Suprapubic skin (tissue), 4 donors: ENCODE measurements at regions not wholly inside any gene's neighbourhood (a gene's known extent, or its start where the extent isn't known, plus 50 kb on each side); places are given as distances from the start of the nearest gene placed in this dataset.

Experiments used
- DNase-seq, 2 donors: peaks; one replicate each; pipeline ENCODE4 v3.0.0-alpha.2; 2019; ENCODE audit warnings: low spot score in 2 of 2
- H3K27ac ChIP-seq: fragments of 200-600 bp; sonication (generic); one replicate; pipeline ENCODE4 v1.5.1; 2019
- H3K27me3 ChIP-seq: fragments of 200-600 bp; sonication (generic); one replicate; pipeline ENCODE4 v1.5.1; 2019
- H3K36me3 ChIP-seq: fragments of 200-600 bp; sonication (generic); one replicate; pipeline ENCODE4 v1.5.1; 2019
- H3K4me1 ChIP-seq: fragments of 200-600 bp; sonication (generic); one replicate; pipeline ENCODE4 v1.5.1; 2019
- H3K4me3 ChIP-seq: fragments of 200-600 bp; sonication (generic); one replicate; pipeline ENCODE4 v1.5.1; 2019; ENCODE audit warnings: mild to moderate bottlenecking
- H3K9me3 ChIP-seq: fragments of 200-600 bp; sonication (generic); one replicate; pipeline ENCODE4 v1.5.1; 2019
- CTCF ChIP-seq, 2 donors: fragments of 200-600 bp in 1 of 2; fragments of 450-650 bp in 1 of 2; sonication (generic) in 1 of 2; IDR thresholded peaks; one replicate each; pipeline ENCODE4 v1.5.1; 2016 to 2019; ENCODE audit warnings: antibody characterized with exemption in 2 of 2, mild to moderate bottlenecking in 1 of 2, moderate library complexity in 1 of 2
- EP300 ChIP-seq: sonication (generic); formaldehyde crosslinking; IDR thresholded peaks from one replicate; pipeline ENCODE4 v1.6.1; 2017; ENCODE audit warnings: antibody characterized with exemption
- POLR2A ChIP-seq, 2 donors: fragments of 450-650 bp; IDR thresholded peaks; one replicate each; pipeline ENCODE4 v1.6.1; 2017; ENCODE audit warnings: antibody characterized with exemption in 2 of 2, mild to moderate bottlenecking in 2 of 2, moderate library complexity in 2 of 2
- POLR2AphosphoS5 ChIP-seq, 3 donors: sonication (generic); formaldehyde crosslinking; IDR thresholded peaks; one replicate each; pipeline ENCODE4 v1.6.1; 2017; ENCODE audit warnings: antibody characterized with exemption in 3 of 3
- WGBS: methylation state at CpG from one replicate; pipeline ENCODE4 v1.1.5; 2018; 5-methylcytosine and 5-hydroxymethylcytosine counted together

GRCh38 chr6:33950891-33951889 lies 147.4 kb upstream of the MLN start:
- Histone ChIP-seq H3K27ac (no peak overlapping the region), H3K36me3 (no peaks in the 10 kb centered on the region), H3K9me3 (no peaks in the 10 kb centered on the region), H3K4me1 (no peaks in the 10 kb centered on the region), H3K4me3 (no peak overlapping the region), H3K27me3 (peaks cover 3% of the 10 kb centered on the region)
- WGBS, result 86% methylated on average over 22 of the region's 25 CpGs
- DNase-seq, result no peak
- TF ChIP-seq EP300, result no peak
- no peak for TF ChIP-seq CTCF (IDR thresholded peaks at IDR 0.05)
- TF ChIP-seq POLR2A (IDR thresholded peaks at IDR 0.05), result no peak
- no peak for TF ChIP-seq POLR2AphosphoS5 (IDR thresholded peaks at IDR 0.05)

- H3K9me3 ChIP-seq, result no peaks in the 10 kb centered on the region
- no peak overlapping the region for H3K4me3 ChIP-seq
- 67% methylated on average over 2 of the region's 2 CpGs for WGBS
- H3K27me3 ChIP-seq, result peaks cover 3% of the 10 kb centered on the region
- DNase-seq, result no peak
- TF ChIP-seq POLR2A (IDR thresholded peaks at IDR 0.05) (no peak), EP300 (no peak), POLR2AphosphoS5 (IDR thresholded peaks at IDR 0.05) (no peak), CTCF (IDR thresholded peaks at IDR 0.05) (no peak)
- H3K4me1 ChIP-seq, result no peaks in the 10 kb centered on the region
- no peaks in the 10 kb centered on the region for H3K36me3 ChIP-seq
- H3K27ac ChIP-seq, result no peak overlapping the region
Measured at GRCh38 chr6:33950472-33950881, 146.7 kb upstream of the MLN start.

GRCh38 chr6:33949877-33950435 lies 146.2 kb upstream of the MLN start:
- Histone ChIP-seq H3K4me1 (no peaks in the 10 kb centered on the region), H3K36me3 (no peaks in the 10 kb centered on the region), H3K9me3 (no peaks in the 10 kb centered on the region), H3K27me3 (peaks cover 3% of the 10 kb centered on the region), H3K4me3 (no peak overlapping the region), H3K27ac (no peak overlapping the region)
- 77% methylated on average over 8 of the region's 9 CpGs for WGBS
- TF ChIP-seq EP300 (no peak), POLR2A (IDR thresholded peaks at IDR 0.05) (no peak), POLR2AphosphoS5 (IDR thresholded peaks at IDR 0.05) (no peak), CTCF (IDR thresholded peaks at IDR 0.05) (no peak)
- no peak for DNase-seq

- H3K4me1 ChIP-seq, result no peaks in the 10 kb centered on the region
- 79% methylated on average over 5 of the region's 5 CpGs for WGBS
- TF ChIP-seq POLR2A (IDR thresholded peaks at IDR 0.05) (no peak), CTCF (IDR thresholded peaks at IDR 0.05) (no peak), POLR2AphosphoS5 (IDR thresholded peaks at IDR 0.05) (no peak), EP300 (no peak)
- no peak overlapping the region for H3K4me3 ChIP-seq
- no peaks in the 10 kb centered on the region for H3K36me3 ChIP-seq
- H3K9me3 ChIP-seq, result no peaks in the 10 kb centered on the region
- no peak overlapping the region for H3K27ac ChIP-seq
- H3K27me3 ChIP-seq, result peaks cover 3% of the 10 kb centered on the region
- no peak for DNase-seq
Measured at GRCh38 chr6:33949111-33949510, 145.3 kb upstream of the MLN start.

GRCh38 chr6:33947916-33948594 lies 144.3 kb upstream of the MLN start:
- TF ChIP-seq POLR2AphosphoS5 (IDR thresholded peaks at IDR 0.05) (no peak), EP300 (no peak), POLR2A (IDR thresholded peaks at IDR 0.05) (no peak), CTCF (IDR thresholded peaks at IDR 0.05) (no peak)

More at GRCh38 chr6:33947916-33948594, 144.3 kb upstream of the MLN start:
- Histone ChIP-seq H3K4me1 (no peaks in the 10 kb centered on the region), H3K27me3 (peaks cover 3% of the 10 kb centered on the region), H3K4me3 (no peak overlapping the region), H3K27ac (no peak overlapping the region), H3K9me3 (no peaks in the 10 kb centered on the region), H3K36me3 (no peaks in the 10 kb centered on the region)
- 92% methylated on average over 5 of the region's 6 CpGs for WGBS
- DNase-seq, result no peak
